Small intestine (tissue), 7 donors: ENCODE measurements at regions not wholly inside any gene's neighbourhood (a gene's known extent, or its start where the extent isn't known, plus 50 kb on each side); places are given as distances from the start of the nearest gene placed in this dataset.
A peak's percentile ranks its signal among the peaks of the same experiment; 100 is the strongest.

Source experiments
- DNase-seq, 2 donors: peaks; one replicate each; pipeline versions ENCODE4 v3.0.0 to v3.0.0-alpha.2; 2013
- FAIRE-seq: peaks from 2 replicates; lab custom pipeline; 2012; peaks lifted over from hg19 to GRCh38; lab: Jason Lieb, UNC
- H3K27ac ChIP-seq, 3 donors: one replicate each; pipeline ENCODE4 v1.5.1; 2013; ENCODE audit warnings: low read length in 2 of 3, mild to moderate bottlenecking in 2 of 3, control low read depth in 1 of 3, inconsistent platforms in 1 of 3, low read depth in 1 of 3, moderate library complexity in 1 of 3
- H3K27me3 ChIP-seq, 3 donors: one replicate each; pipeline ENCODE4 v1.6.1; 2013; ENCODE audit warnings: low read length in 3 of 3, inconsistent platforms in 1 of 3; ENCODE audit not compliant: control insufficient read depth in 3 of 3, insufficient read depth in 3 of 3
- H3K36me3 ChIP-seq, 3 donors: one replicate each; pipeline ENCODE4 v1.6.1; 2013; ENCODE audit warnings: low read length in 3 of 3, inconsistent platforms in 1 of 3, low read depth in 1 of 3, mild to moderate bottlenecking in 1 of 3, moderate library complexity in 1 of 3; ENCODE audit not compliant: control insufficient read depth in 3 of 3, insufficient read depth in 2 of 3
- H3K4me1 ChIP-seq, 3 donors: one replicate each; pipeline ENCODE4 v1.6.1; 2013; ENCODE audit warnings: low read length in 2 of 3, inconsistent platforms in 1 of 3, low read depth in 1 of 3, mild to moderate bottlenecking in 1 of 3, moderate library complexity in 1 of 3; ENCODE audit not compliant: control insufficient read depth in 3 of 3, insufficient read depth in 2 of 3
- H3K4me3 ChIP-seq, 3 donors: one replicate each; pipeline ENCODE4 v1.5.1; 2013; ENCODE audit warnings: low read length in 3 of 3, control low read depth in 1 of 3, inconsistent platforms in 1 of 3, low read depth in 1 of 3, mild to moderate bottlenecking in 1 of 3, moderate library complexity in 1 of 3
- H3K9me3 ChIP-seq, 2 donors: one replicate each; pipeline ENCODE4 v1.6.1; 2013; ENCODE audit warnings: low read depth in 1 of 2, low read length in 1 of 2; ENCODE audit not compliant: control insufficient read depth in 2 of 2, insufficient read depth in 1 of 2
- WGBS, 3 donors: extraction: QIAGEN DNeasy Blood & Tissue Kit; methylation state at CpG; one replicate each; pipeline ENCODE4 v1.1.7; 2013; 5-methylcytosine and 5-hydroxymethylcytosine counted together
- donor health status: healthy with polysubstance abuse.
- donor health status: control.
- donor health status: control.
- donor health status: Bipolar disorder and iron deficiency.
- donor health status: healthy.

- 81 to 92% (median 90%) methylated on average over 7 of the region's 7 CpGs for WGBS, 3 donors
- H3K27ac ChIP-seq, result no peak overlapping the region
- FAIRE-seq, result no peak
- no peak for DNase-seq
- no peaks in the 10 kb centered on the region for H3K36me3 ChIP-seq
- no peak overlapping the region for H3K4me3 ChIP-seq
- H3K9me3 ChIP-seq, result no peaks in the 10 kb centered on the region
- H3K4me1 ChIP-seq, result no peaks in the 10 kb centered on the region
- H3K27me3 ChIP-seq, result no peaks in the 10 kb centered on the region
Observed at GRCh38 chr15:62914461-62915079, 128.0 kb upstream of the TPM1 start.

- Histone ChIP-seq H3K9me3 (no peaks in the 10 kb centered on the region), H3K4me3 (no peak overlapping the region), H3K4me1 (no peaks in the 10 kb centered on the region), H3K27ac (peak overlapping the region in 1 of 3 donors; percentile 46), H3K27me3 (no peaks in the 10 kb centered on the region), H3K36me3 (no peaks in the 10 kb centered on the region)
- 53 to 80% (median 66%) methylated on average over 3 of the region's 3 CpGs for WGBS, 3 donors
- no peak for FAIRE-seq
- no peak for DNase-seq
Observed at GRCh38 chr15:62920682-62921502, 121.7 kb upstream of the TPM1 start.

DNA sequence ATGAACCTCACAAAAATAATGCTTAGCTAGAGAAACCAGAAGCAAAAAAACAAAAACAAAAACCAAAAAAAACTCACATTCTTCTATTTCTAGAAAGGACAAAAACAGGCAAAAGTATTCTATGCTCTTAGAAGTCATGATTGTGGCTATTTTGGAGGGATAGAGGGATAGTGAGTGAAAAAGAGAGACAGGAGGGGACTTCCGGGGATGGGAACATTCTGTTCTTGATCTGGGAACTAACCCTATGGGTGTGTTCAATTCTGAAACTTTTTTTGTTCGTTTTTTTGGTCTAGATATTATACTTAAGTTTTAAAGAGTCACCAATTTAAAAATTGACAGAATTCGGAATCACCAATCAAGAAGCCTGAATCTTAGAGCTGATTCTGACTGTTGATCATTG is 120.0 kb upstream of the TPM1 start:
- no peaks in the 10 kb centered on the region for H3K4me1 ChIP-seq
- DNase-seq, result no peak
- 68 to 74% (median 69%) methylated on average over 3 of the region's 3 CpGs for WGBS, 3 donors
- no peaks in the 10 kb centered on the region for H3K27me3 ChIP-seq
- no peak overlapping the region for H3K27ac ChIP-seq
- H3K9me3 ChIP-seq, result no peaks in the 10 kb centered on the region
- no peak for FAIRE-seq
- no peaks in the 10 kb centered on the region for H3K36me3 ChIP-seq
- H3K4me3 ChIP-seq, result no peak overlapping the region

- H3K36me3 ChIP-seq, result no peaks in the 10 kb centered on the region
- WGBS, 3 donors, result 90 to 93% (median 91%) methylated on average over 8 of the region's 8 CpGs
- no peak for DNase-seq
- H3K27ac ChIP-seq, result no peak overlapping the region
- H3K4me3 ChIP-seq, result no peak overlapping the region
- FAIRE-seq, result no peak
- H3K9me3 ChIP-seq, result no peaks in the 10 kb centered on the region
- no peaks in the 10 kb centered on the region for H3K27me3 ChIP-seq
- H3K4me1 ChIP-seq, result no peaks in the 10 kb centered on the region
Observed at GRCh38 chr15:62925875-62926274, 116.7 kb upstream of the TPM1 start.

GRCh38 chr15:62927196-62927595 is 115.4 kb upstream of the TPM1 start:
- H3K36me3 ChIP-seq, result no peaks in the 10 kb centered on the region
- H3K4me3 ChIP-seq, result no peak overlapping the region
- H3K9me3 ChIP-seq, result no peaks in the 10 kb centered on the region
- FAIRE-seq (no peak), DNase-seq (no peak)
- H3K27me3 ChIP-seq, result no peaks in the 10 kb centered on the region
- H3K4me1 ChIP-seq, result no peaks in the 10 kb centered on the region
- H3K27ac ChIP-seq, result no peak overlapping the region

- no peak overlapping the region for H3K27ac ChIP-seq
- H3K36me3 ChIP-seq, result no peaks in the 10 kb centered on the region
- H3K9me3 ChIP-seq, result no peaks in the 10 kb centered on the region
- H3K27me3 ChIP-seq, result no peaks in the 10 kb centered on the region
- DNase-seq, result no peak
- no peaks in the 10 kb centered on the region for H3K4me1 ChIP-seq
- 85 to 94% (median 91%) methylated on average over 5 of the region's 5 CpGs for WGBS, 3 donors
- no peak overlapping the region for H3K4me3 ChIP-seq
- no peak for FAIRE-seq
Observed at GRCh38 chr15:62927836-62928235, 114.7 kb upstream of the TPM1 start.

GRCh38 chr15:62928242-62928999 is 114.1 kb upstream of the TPM1 start:
- no peak for FAIRE-seq
- 60 to 74% (median 74%) methylated on average over 12 of the region's 12 CpGs for WGBS, 3 donors

DNA sequence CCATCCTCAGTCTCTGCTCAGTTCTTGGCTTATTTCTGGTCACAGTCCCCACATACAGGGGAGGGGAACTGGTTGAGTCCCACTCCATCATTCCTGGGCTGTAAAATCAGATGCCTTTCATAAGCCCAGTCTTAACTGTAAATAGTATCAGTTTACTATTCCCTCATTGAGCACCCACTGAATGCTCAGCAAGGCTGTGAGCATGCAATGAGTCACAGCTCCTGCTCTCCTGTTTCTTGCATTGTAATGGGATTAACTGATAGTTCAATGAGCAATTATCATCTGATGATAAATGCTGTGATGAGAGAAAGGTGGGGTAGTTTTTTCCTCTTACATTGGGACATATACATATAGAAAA is 113.6 kb upstream of the TPM1 start:
- Histone ChIP-seq H3K4me3 (no peak overlapping the region), H3K9me3 (no peaks in the 10 kb centered on the region), H3K4me1 (no peaks in the 10 kb centered on the region), H3K27me3 (no peaks in the 10 kb centered on the region), H3K27ac (peak overlapping the region in 1 of 3 donors; percentile 7), H3K36me3 (no peaks in the 10 kb centered on the region)
- FAIRE-seq (no peak), DNase-seq (no peak)

More at GRCh38 chr15:62928242-62928999, 114.1 kb upstream of the TPM1 start:
- Histone ChIP-seq H3K27me3 (no peaks in the 10 kb centered on the region), H3K4me3 (no peak overlapping the region), H3K27ac (peak overlapping the region in 1 of 3 donors; percentile 7), H3K9me3 (no peaks in the 10 kb centered on the region), H3K4me1 (no peaks in the 10 kb centered on the region), H3K36me3 (no peaks in the 10 kb centered on the region)
- DNase-seq, result no peak
